IPS DF 19.7 (cell line): ENCODE measurements at regions not wholly inside any gene's neighbourhood (a gene's known extent, or its start where the extent isn't known, plus 50 kb on each side); places are given as distances from the start of the nearest gene placed in this dataset.

ENCODE experiments used
- DNase-seq: peaks from one replicate; pipeline ENCODE4 v3.0.0-alpha.2; 2013; ENCODE audit warnings: low read depth, low spot score

DNA sequence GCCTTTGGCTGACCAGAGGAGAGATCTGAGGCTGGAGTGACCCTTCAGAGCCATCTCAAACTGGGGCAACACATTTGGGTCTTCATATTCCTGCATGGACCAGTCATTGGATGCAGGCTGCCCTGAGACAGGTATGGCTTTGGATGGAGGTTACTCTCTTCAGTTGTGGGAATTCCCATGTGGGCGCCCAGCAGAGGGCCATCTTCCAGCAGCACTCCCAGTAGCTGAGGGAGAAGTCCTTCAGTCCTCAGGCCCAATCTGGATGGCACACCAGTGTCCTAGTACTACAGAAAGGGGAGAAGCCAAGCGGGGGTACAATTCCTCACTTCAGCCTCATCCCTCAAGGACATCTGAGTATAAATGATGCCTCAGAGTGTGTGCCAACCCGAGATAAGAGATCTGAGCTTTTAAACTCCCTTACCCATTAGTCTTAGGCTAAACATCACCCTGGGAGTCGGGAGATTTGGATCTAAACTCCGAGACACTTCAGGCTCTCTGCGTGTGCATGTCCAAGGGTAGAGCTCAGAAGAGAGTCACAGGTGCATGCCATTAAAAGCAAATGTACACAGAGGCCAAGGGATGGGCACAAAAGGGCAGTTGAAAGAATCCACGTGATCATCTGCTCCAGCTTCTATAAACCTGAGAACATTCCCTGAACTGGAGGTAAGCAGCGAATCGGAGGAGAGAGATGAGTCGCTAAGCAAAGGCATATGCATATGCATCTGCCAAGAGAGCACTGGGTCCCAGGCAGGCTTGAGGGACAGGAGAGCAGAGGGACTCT is 204.6 kb downstream of the CD83 start:
- no peak for DNase-seq

GRCh38 chr6:14322841-14323240 is 205.3 kb downstream of the CD83 start:
- no peak for DNase-seq

GRCh38 chr6:14326774-14327173 is 209.2 kb downstream of the CD83 start:
- no peak for DNase-seq

DNA sequence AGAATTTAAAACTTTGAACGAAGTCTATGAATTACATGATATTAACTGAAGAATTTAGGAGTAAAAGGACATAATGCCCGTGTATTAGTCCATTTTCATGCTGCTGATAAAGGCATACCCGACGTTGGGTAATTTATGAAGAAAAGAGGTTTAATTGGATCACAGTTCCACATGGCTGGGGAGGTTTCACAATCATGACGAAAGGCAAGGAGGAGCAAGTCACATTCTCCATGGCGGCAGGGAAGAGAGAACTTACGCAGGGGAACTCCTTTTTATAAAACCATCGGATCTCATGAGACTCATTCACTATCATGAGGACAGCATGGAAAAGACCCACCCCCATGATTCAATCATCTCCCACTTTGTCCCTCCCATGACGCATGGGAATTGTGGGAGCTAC is 210.6 kb downstream of the CD83 start:
- no peak for DNase-seq

GRCh38 chr6:14333556-14334305 is 216.2 kb downstream of the CD83 start:
- DNase-seq, result no peak

DNA sequence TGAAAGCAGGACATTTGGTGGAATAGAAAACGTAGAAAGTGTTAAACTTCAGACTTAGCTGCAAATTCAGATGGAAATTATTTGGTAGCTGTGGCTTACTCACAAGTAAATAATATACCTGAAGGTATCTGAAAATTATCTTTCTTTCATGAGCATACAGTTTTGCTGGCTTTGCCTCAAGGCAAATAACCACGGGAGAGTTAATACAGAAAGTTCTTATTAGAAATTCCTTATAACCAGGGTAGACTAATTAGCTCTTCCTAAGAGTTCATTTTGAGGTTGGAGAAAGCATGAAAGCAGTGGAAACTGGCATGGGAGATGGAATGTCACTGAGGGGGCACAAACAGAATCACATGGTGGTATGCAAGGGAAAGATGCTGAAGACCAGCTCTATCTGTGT is 217.5 kb downstream of the CD83 start:
- DNase-seq, result no peak

DNA sequence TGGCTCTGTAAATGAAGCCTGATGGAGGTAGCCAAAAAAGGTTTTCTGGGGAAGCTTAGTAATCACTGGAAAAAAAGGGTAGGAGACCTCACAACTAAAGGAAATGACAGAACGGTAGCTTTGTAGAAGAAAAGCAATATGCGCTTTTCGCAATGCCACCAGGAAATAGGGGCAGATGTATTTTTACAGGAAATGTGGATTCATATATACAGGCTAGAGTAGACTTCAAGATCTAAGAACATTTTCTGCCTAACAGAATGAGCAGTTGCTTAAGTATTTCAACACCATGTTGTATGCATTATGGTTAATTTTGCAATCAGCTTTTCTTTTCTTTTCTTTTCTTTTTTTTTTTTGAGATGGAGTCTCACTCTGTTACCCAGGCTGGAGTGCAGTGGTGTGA is 219.6 kb downstream of the CD83 start:
- no peak for DNase-seq

- no peak for DNase-seq
These were observed 221.6 kb downstream of the CD83 start for GRCh38 chr6:14339172-14339571.

DNA sequence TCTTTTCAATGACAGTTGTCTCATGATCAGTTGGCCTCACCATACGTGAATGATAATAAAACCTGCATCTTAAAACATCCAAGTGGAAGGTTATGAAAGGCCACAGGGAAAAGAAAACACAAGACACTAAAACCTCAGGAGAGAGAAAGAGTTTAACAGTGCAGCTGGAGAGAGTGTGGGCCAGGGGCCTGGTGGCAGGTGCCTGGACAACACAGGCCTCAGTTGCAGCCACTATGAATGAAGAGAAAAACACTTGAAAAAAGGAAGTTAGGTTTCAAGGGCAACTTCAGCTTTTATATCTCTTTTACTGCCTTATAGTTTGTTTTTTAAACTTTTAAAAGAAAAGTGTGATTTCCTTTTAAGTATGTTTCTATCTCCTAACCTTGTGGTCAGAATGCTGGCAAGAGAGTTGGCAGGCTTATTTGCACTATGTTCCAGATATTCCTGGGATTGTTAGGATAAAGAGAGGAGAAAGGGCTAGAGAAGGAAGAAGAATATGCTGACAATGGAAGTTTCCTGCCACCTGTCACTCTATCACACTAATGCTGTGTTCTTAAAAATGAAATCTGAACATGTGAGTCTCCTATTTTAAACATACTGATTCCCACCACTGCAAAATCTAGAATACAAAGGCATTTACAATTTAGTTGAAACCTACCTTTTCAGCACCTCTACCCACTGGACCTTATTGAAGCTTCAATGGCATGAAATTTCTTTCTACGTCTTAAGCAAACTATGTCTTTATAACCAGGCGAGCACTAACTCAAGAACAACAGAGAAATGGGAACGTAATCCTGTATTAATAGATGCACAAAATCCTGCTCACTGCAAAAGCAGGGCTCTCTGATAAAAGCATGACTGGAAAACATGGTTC is 222.4 kb downstream of the CD83 start:
- DNase-seq, result no peak

DNA sequence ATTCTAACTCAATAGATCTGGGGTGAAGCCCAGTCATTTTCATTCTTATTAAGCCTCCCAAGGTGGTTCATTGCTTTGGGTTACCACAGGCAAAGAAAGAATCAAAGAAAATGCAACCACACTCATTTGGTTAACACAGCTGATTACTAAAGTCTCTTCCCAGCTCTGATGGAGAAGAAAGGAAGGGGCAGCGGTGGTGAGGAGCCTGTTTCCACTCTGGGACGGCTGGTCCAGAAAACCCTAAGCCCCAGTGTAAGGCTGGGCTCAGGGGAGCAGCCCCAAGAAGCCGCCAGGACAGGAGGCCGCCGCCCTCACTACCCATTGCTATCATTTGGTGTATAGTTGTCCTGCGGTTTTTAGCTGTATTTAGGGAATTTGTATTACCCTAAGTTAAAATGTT is 226.9 kb downstream of the CD83 start:
- no peak for DNase-seq

GRCh38 chr6:14348389-14348788 is 230.8 kb downstream of the CD83 start:
- no peak for DNase-seq

DNA sequence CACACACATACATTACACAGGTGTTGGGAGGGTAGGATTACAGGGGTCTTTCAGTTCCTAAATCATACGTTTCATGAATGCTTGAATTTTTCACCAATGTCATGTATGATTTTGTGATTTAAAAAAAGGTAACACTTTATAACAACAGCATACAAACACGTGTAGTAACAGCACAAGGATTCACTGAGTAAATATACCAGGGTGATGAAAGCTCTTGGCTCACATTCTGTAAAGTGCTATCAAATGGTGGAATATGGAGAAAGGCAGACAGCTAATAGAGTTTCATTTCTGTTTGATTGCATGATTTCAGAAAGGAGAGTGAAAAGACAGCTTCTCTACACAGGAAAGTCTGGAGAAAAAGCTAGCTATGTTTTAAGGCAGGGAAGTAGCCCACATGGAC is 231.9 kb downstream of the CD83 start:
- DNase-seq, result no peak

DNA sequence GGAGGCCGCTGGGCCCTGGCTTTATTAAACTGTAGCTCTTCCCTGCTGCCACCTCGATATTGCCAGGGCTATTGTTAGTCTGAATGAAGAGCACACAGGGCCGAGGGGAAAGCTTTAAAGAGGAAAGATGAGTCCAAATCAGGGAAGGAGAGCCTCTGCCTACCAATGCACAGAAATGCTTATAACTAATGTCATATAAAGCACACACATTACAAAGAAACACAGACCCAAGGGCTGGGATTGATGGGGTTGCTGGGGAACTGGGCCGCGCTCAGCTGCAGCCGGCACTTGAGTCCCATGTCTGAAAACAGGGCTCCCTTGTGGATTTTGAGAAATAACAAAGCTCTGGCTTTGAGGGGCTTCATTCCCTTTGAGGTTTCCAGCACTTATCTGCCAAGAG is 232.6 kb downstream of the CD83 start:
- no peak for DNase-seq

GRCh38 chr6:14353281-14353680 is 235.7 kb downstream of the CD83 start:
- DNase-seq, result no peak

- no peak for DNase-seq
These were observed 236.2 kb downstream of the CD83 start for GRCh38 chr6:14353798-14354197.

DNA sequence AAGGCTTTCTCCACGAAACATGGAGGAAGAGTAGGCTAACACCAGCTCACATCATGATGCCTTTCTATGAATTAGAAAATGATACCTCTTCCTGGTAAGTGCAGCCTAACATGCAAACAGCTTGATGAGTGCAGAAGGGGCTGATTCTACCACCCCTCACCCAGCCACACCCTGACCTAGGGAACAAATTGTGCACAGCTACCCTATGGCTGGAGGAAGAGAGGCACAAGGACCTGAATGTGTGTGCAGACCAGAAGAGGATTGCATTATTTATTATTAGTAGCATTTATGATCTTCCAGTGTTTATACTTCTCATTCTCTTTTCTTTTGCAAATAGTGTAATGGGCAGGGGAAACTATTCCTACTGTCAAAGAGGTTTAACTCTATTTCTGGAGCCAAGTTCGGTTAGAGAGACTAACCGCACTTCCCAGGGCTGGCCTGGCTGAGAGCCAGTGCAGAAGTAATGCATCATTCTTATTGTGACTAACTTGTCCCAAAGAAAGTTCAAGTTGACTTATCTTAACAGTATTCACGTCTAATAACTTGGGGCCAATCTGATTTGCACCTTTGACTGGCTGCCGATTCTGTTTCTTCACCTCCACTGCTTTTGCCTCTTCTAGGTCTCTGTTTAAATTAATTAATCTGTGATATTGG is 237.5 kb downstream of the CD83 start:
- DNase-seq, result no peak

DNA sequence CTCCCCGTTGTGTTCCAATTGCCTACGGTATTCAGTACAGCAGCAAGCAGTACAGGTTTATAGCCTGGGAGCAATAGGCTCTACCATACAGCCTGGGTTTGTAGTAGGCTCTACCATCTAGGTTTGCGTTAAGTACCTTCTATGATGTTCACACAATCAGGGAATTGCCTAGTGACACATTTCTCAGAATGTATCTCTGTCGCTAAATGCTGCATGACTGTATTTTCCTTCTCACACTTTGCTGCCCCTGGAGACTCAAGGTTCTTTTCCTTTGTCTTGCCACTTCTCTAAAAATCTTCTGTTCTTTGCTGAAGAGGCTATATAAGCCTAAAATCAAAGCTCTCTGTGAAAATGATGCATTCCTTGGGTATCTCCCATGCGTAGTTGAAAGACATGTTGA is 241.9 kb downstream of the CD83 start:
- DNase-seq, result no peak

- DNase-seq, result no peak
These were observed 243.0 kb downstream of the CD83 start for GRCh38 chr6:14360565-14360964.

GRCh38 chr6:14361297-14361696 is 243.7 kb downstream of the CD83 start:
- DNase-seq, result no peak

GRCh38 chr6:14361956-14362587 is 244.5 kb downstream of the CD83 start:
- no peak for DNase-seq

GRCh38 chr6:14364370-14364769 is 246.8 kb downstream of the CD83 start:
- DNase-seq, result no peak
